ENCODE measurements at regions not wholly inside any gene's neighbourhood (a gene's known extent, or its start where the extent isn't known, plus 50 kb on each side); places are given as distances from the start of the nearest gene placed in this dataset.
"Not testable (repeated sequence)": the region's sequence is repeated elsewhere in the genome, so short reads cannot be mapped to it uniquely, and the experiment has no call there.

GRCh38 chr9:62560603-62561002 is 1370.8 kb downstream of the SPATA31A7 start:
- not testable (repeated sequence) for TF ChIP-seq EP300, POLR2A, POLR2AphosphoS5 (IDR thresholded peaks at IDR 0.05)
- TF ChIP-seq, protein P1, sequence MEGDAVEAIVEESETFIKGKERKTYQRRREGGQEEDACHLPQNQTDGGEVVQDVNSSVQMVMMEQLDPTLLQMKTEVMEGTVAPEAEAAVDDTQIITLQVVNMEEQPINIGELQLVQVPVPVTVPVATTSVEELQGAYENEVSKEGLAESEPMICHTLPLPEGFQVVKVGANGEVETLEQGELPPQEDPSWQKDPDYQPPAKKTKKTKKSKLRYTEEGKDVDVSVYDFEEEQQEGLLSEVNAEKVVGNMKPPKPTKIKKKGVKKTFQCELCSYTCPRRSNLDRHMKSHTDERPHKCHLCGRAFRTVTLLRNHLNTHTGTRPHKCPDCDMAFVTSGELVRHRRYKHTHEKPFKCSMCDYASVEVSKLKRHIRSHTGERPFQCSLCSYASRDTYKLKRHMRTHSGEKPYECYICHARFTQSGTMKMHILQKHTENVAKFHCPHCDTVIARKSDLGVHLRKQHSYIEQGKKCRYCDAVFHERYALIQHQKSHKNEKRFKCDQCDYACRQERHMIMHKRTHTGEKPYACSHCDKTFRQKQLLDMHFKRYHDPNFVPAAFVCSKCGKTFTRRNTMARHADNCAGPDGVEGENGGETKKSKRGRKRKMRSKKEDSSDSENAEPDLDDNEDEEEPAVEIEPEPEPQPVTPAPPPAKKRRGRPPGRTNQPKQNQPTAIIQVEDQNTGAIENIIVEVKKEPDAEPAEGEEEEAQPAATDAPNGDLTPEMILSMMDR (IDR thresholded peaks at IDR 0.05): not testable (repeated sequence)

All from sigmoid colon (tissue), 4 donors.